Liver (tissue), 8 donors: ENCODE measurements at regions not wholly inside any gene's neighbourhood (a gene's known extent, or its start where the extent isn't known, plus 50 kb on each side); places are given as distances from the start of the nearest gene placed in this dataset.

Source experiments
- DNase-seq: peaks from one replicate; pipeline ENCODE4 v3.0.0-alpha.2; 2017; ENCODE audit warnings: low spot score
- H3K27ac ChIP-seq, 2 donors: one replicate each; pipeline ENCODE4 v1.7.0; 2013; ENCODE audit warnings: inconsistent platforms in 2 of 2, low read length in 2 of 2, control low read depth in 1 of 2, low read depth in 1 of 2, mild to moderate bottlenecking in 1 of 2
- H3K27me3 ChIP-seq, 4 donors: one replicate each; pipeline versions ENCODE4 v1.6.1 to v1.7.0; 2013; ENCODE audit warnings: low read length in 3 of 4, inconsistent platforms in 1 of 4, mild to moderate bottlenecking in 1 of 4, moderate library complexity in 1 of 4; ENCODE audit not compliant: control insufficient read depth in 4 of 4, insufficient read depth in 4 of 4
- H3K36me3 ChIP-seq, 4 donors: one replicate each; pipeline versions ENCODE4 v1.6.1 to v1.7.0; 2013; ENCODE audit warnings: low read length in 3 of 4, mild to moderate bottlenecking in 3 of 4, low read depth in 1 of 4, moderate library complexity in 1 of 4; ENCODE audit not compliant: control insufficient read depth in 4 of 4, insufficient read depth in 3 of 4
- H3K4me1 ChIP-seq, 4 donors: one replicate each; pipeline versions ENCODE4 v1.6.1 to v1.7.0; 2013; ENCODE audit warnings: low read length in 3 of 4, mild to moderate bottlenecking in 3 of 4, moderate library complexity in 1 of 4; ENCODE audit not compliant: control insufficient read depth in 4 of 4, insufficient read depth in 4 of 4
- H3K4me3 ChIP-seq, 3 donors: one replicate each; pipeline versions ENCODE4 v1.6.1 to v1.7.0; 2013; ENCODE audit warnings: low read length in 3 of 3, control low read depth in 1 of 3, low read depth in 1 of 3, mild to moderate bottlenecking in 1 of 3
- H3K9ac ChIP-seq, 2 donors: one replicate each; pipeline ENCODE4 v1.7.0; 2013; ENCODE audit warnings: low read length in 2 of 2, mild to moderate bottlenecking in 2 of 2, moderate library complexity in 2 of 2, control low read depth in 1 of 2, low read depth in 1 of 2
- H3K9me3 ChIP-seq, 4 donors: one replicate each; pipeline versions ENCODE4 v1.6.1 to v1.7.0; 2013; ENCODE audit warnings: low read length in 3 of 4; ENCODE audit not compliant: control insufficient read depth in 4 of 4
- ATF3 ChIP-seq: IDR thresholded peaks from 2 replicates; pipeline ENCODE4 v1.6.1; 2016; ENCODE audit warnings: antibody characterized with exemption
- CTCF ChIP-seq: fragments of 150-350 bp; IDR thresholded peaks from 2 replicates; pipeline ENCODE4 v1.5.1; 2017; ENCODE audit warnings: improper control_type of control experiment, low read depth, low read length; ENCODE audit not compliant: missing input control
- EGR1 ChIP-seq, 2 donors: IDR thresholded peaks; 2 replicates each; pipeline ENCODE4 v1.6.1; 2016 to 2018; ENCODE audit warnings: antibody characterized with exemption in 2 of 2, low read depth in 2 of 2
- FOXA1 ChIP-seq: IDR thresholded peaks from 2 replicates; pipeline ENCODE4 v1.6.1; 2016; ENCODE audit warnings: antibody characterized with exemption
- FOXA2 ChIP-seq: IDR thresholded peaks from 2 replicates; pipeline ENCODE4 v1.6.1; 2016; ENCODE audit warnings: antibody characterized with exemption
- GABPA ChIP-seq, 2 donors: IDR thresholded peaks in 1 of 2; conservative IDR thresholded peaks in 1 of 2; 2 replicates each; pipeline ENCODE4 v1.6.1; 2016; ENCODE audit warnings: antibody characterized with exemption in 2 of 2, mild to moderate bottlenecking in 1 of 2, moderate library complexity in 1 of 2
- HNF4A ChIP-seq, 2 donors: conservative IDR thresholded peaks; 2 replicates each; pipeline ENCODE4 v1.6.1; 2016; ENCODE audit warnings: antibody characterized with exemption in 2 of 2, mild to moderate bottlenecking in 2 of 2
- HNF4G ChIP-seq: IDR thresholded peaks from 2 replicates; pipeline ENCODE4 v1.6.1; 2016; ENCODE audit warnings: antibody characterized with exemption
- JUND ChIP-seq, 2 donors: IDR thresholded peaks; 2 replicates each; pipeline ENCODE4 v1.6.1; 2016; ENCODE audit warnings: antibody characterized with exemption in 2 of 2
- MAX ChIP-seq: IDR thresholded peaks from 2 replicates; pipeline ENCODE4 v1.6.1; 2016; ENCODE audit warnings: antibody characterized with exemption
- NR2F2 ChIP-seq: IDR thresholded peaks from 2 replicates; pipeline ENCODE4 v1.6.1; 2016; ENCODE audit warnings: antibody characterized with exemption
- RAD21 ChIP-seq, 2 donors: IDR thresholded peaks; 2 replicates each; pipeline ENCODE4 v1.6.1; 2016; ENCODE audit warnings: antibody characterized with exemption in 2 of 2, mild to moderate bottlenecking in 2 of 2
- REST ChIP-seq: IDR thresholded peaks from 2 replicates; pipeline ENCODE4 v1.6.1; 2016; ENCODE audit warnings: antibody characterized with exemption, mild to moderate bottlenecking
- RXRA ChIP-seq, 2 donors: IDR thresholded peaks; 2 replicates each; pipeline ENCODE4 v1.6.1; 2017 to 2018; ENCODE audit warnings: antibody characterized with exemption in 2 of 2, mild to moderate bottlenecking in 1 of 2
- SP1 ChIP-seq: IDR thresholded peaks from 2 replicates; pipeline ENCODE4 v1.6.1; 2018; ENCODE audit warnings: antibody characterized with exemption, mild to moderate bottlenecking
- TAF1 ChIP-seq: conservative IDR thresholded peaks from 2 replicates; pipeline ENCODE4 v1.6.1; 2016; ENCODE audit warnings: antibody characterized with exemption, mild to moderate bottlenecking
- YY1 ChIP-seq: IDR thresholded peaks from 2 replicates; pipeline ENCODE4 v1.6.1; 2016; ENCODE audit warnings: antibody characterized with exemption, mild to moderate bottlenecking
- ZBTB33 ChIP-seq: IDR thresholded peaks from 2 replicates; pipeline ENCODE4 v1.6.1; 2016; ENCODE audit warnings: antibody characterized with exemption
- WGBS: extraction: QIAGEN DNeasy Blood & Tissue Kit; methylation state at CpG from one replicate; pipeline ENCODE4 v1.1.7; 2013; 5-methylcytosine and 5-hydroxymethylcytosine counted together
- donor health status: healthy.
- donor health status: healthy.
- donor health status: healthy.
- donor health status: healthy.
- donor health status: healthy.

GRCh38 chr1:147850737-147851136, 51.9 kb upstream of the GJA8 start:
- Histone ChIP-seq H3K4me3 (no peak overlapping the region), H3K27me3 (no peaks in the 10 kb centered on the region), H3K9ac (no peak overlapping the region), H3K4me1 (no peaks in the 10 kb centered on the region), H3K9me3 (no peaks in the 10 kb centered on the region), H3K27ac (no peak overlapping the region), H3K36me3 (no peaks in the 10 kb centered on the region)
- DNase-seq = no peak
- 100% methylated on average over 1 of the region's 1 CpG for WGBS
- TF ChIP-seq JUND (IDR thresholded peaks at IDR 0.05) (no peak), ZBTB33 (no peak), HNF4G (no peak), REST (no peak), HNF4A (conservative IDR thresholded peaks at IDR 0.05) (no peak), ATF3 (no peak), RXRA (IDR thresholded peaks at IDR 0.05) (no peak), NR2F2 (no peak), EGR1 (IDR thresholded peaks at IDR 0.05; ENCODE audit: low read depth in 2 of 2) (no peak), RAD21 (IDR thresholded peaks at IDR 0.05) (no peak), MAX (no peak), FOXA2 (no peak), FOXA1 (no peak), TAF1 (no peak), YY1 (no peak), GABPA (IDR thresholded peaks at IDR 0.05 in 1 of 2, conservative IDR thresholded peaks at IDR 0.05 in 1 of 2) (no peak), CTCF (no peak), SP1 (no peak)

- Histone ChIP-seq H3K36me3 (no peaks in the 10 kb centered on the region), H3K27me3 (no peaks in the 10 kb centered on the region), H3K4me3 (no peak overlapping the region), H3K9me3 (no peaks in the 10 kb centered on the region), H3K4me1 (no peaks in the 10 kb centered on the region), H3K27ac (no peak overlapping the region), H3K9ac (no peak overlapping the region)
- peak; percentile 38 to 81 for TF ChIP-seq HNF4A (conservative IDR thresholded peaks at IDR 0.05)
- TF ChIP-seq SP1 = no peak
- TF ChIP-seq NR2F2 = no peak
- no peak for TF ChIP-seq MAX
- peak; percentile 37 to 95 for TF ChIP-seq JUND (IDR thresholded peaks at IDR 0.05)
- TF ChIP-seq CTCF = no peak
- TF ChIP-seq ATF3 = peak; percentile 62
- peak; percentile 29 for TF ChIP-seq YY1
- TF ChIP-seq HNF4G = no peak
- peak in 1 of 2 donors; percentile 23 for TF ChIP-seq RXRA (IDR thresholded peaks at IDR 0.05)
- no peak for DNase-seq
- 81% methylated on average over 2 of the region's 2 CpGs for WGBS
Measured at GRCh38 chr1:147851149-147851548, 51.4 kb upstream of the GJA8 start.
